Glutamatergic neuron (in vitro differentiated cells): ENCODE measurements at regions not wholly inside any gene's neighbourhood (a gene's known extent, or its start where the extent isn't known, plus 50 kb on each side); places are given as distances from the start of the nearest gene placed in this dataset.
"Not testable (repeated sequence)": the region's sequence is repeated elsewhere in the genome, so short reads cannot be mapped to it uniquely, and the experiment has no call there.

ENCODE experiments used
- DNase-seq: peaks from one replicate; pipeline ENCODE4 v3.0.0; 2022
- H3K27ac Mint-ChIP-seq: one replicate; pipeline ENCODE4 v1.8.0; 2020; ENCODE audit warnings: mild to moderate bottlenecking, mixed read lengths, inconsistent platforms; ENCODE audit not compliant: unreplicated experiment
- H3K27me3 Mint-ChIP-seq: one replicate; pipeline ENCODE4 v1.8.0; 2020; ENCODE audit warnings: mild to moderate bottlenecking, moderate library complexity, mixed read lengths, inconsistent platforms; ENCODE audit not compliant: unreplicated experiment
- H3K36me3 Mint-ChIP-seq: one replicate; pipeline ENCODE4 v1.8.0; 2020; ENCODE audit warnings: mild to moderate bottlenecking, mixed read lengths, inconsistent platforms; ENCODE audit not compliant: unreplicated experiment
- H3K4me1 Mint-ChIP-seq: one replicate; pipeline ENCODE4 v1.8.0; 2020; ENCODE audit warnings: mild to moderate bottlenecking, low read depth, mixed read lengths, inconsistent platforms; ENCODE audit not compliant: unreplicated experiment
- H3K4me3 Mint-ChIP-seq: one replicate; pipeline ENCODE4 v1.8.0; 2020; ENCODE audit warnings: mild to moderate bottlenecking, mixed read lengths, inconsistent platforms; ENCODE audit not compliant: unreplicated experiment
- H3K9me3 Mint-ChIP-seq: one replicate; pipeline ENCODE4 v1.8.0; 2020; ENCODE audit warnings: mild to moderate bottlenecking, moderate library complexity, mixed read lengths, inconsistent platforms; ENCODE audit not compliant: unreplicated experiment
- TF ChIP-seq, protein P1 (sequence below): fragments of 200-600 bp; sonication (generic); IDR thresholded peaks from one replicate; pipeline ENCODE4 v1.5.0; 2021; ENCODE audit not compliant: partially characterized antibody, unreplicated experiment

DNA sequence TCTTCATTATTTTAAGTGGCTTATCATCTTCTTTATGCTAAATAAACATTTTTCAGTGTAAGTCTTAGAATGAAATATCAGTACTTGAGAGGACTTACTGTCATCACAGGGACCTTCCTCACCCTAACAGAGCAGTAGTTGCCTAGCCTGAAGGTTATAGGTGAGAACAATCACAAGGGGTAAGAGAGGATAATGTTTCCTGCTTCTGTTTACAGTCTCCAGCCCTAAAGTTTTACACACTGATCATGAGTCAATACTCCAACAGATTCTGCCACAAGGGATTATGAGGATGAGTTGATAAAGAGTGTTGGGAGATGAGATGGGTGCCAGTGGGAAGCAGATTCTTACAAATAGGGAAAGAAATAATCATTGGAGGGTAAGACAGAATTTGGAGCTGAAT, 265.1 kb upstream of the DAB2 start:
- H3K36me3 Mint-ChIP-seq = no peaks in the 10 kb centered on the region

DNA sequence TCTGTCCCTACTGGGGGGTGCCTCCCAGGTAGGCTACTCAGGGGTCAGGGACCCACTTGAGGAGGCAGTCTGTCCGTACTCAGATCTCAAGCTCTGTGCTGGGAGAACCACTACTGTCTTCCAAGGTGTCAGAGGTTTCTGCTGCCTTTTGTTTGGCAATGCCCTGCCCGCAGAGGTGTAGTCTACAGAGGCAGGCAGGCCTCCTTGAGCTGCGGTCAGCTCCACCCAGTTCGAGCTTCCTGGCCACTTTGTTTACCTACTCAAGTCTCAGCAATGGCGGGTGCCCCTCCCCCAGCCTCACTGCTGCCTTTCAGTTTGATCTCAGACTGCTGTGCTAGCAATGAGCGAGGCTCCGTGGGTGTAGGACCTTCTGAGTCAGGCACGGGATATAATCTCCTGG, 263.1 kb upstream of the DAB2 start:
- H3K27ac Mint-ChIP-seq, H3K36me3 Mint-ChIP-seq, DNase-seq, H3K4me1 Mint-ChIP-seq, H3K4me3 Mint-ChIP-seq, H3K9me3 Mint-ChIP-seq, H3K27me3 Mint-ChIP-seq: not testable (repeated sequence)

More for the DNA sequence above, 265.1 kb upstream of the DAB2 start:
- no peaks in the 10 kb centered on the region for H3K9me3 Mint-ChIP-seq
- no peak overlapping the region for H3K27ac Mint-ChIP-seq
- no peak overlapping the region for H3K4me3 Mint-ChIP-seq
- peaks cover 3% of the 10 kb centered on the region for H3K27me3 Mint-ChIP-seq
- H3K4me1 Mint-ChIP-seq = no peaks in the 10 kb centered on the region
- DNase-seq = no peak
- TF ChIP-seq, protein P1, sequence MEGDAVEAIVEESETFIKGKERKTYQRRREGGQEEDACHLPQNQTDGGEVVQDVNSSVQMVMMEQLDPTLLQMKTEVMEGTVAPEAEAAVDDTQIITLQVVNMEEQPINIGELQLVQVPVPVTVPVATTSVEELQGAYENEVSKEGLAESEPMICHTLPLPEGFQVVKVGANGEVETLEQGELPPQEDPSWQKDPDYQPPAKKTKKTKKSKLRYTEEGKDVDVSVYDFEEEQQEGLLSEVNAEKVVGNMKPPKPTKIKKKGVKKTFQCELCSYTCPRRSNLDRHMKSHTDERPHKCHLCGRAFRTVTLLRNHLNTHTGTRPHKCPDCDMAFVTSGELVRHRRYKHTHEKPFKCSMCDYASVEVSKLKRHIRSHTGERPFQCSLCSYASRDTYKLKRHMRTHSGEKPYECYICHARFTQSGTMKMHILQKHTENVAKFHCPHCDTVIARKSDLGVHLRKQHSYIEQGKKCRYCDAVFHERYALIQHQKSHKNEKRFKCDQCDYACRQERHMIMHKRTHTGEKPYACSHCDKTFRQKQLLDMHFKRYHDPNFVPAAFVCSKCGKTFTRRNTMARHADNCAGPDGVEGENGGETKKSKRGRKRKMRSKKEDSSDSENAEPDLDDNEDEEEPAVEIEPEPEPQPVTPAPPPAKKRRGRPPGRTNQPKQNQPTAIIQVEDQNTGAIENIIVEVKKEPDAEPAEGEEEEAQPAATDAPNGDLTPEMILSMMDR = no peak

DNA sequence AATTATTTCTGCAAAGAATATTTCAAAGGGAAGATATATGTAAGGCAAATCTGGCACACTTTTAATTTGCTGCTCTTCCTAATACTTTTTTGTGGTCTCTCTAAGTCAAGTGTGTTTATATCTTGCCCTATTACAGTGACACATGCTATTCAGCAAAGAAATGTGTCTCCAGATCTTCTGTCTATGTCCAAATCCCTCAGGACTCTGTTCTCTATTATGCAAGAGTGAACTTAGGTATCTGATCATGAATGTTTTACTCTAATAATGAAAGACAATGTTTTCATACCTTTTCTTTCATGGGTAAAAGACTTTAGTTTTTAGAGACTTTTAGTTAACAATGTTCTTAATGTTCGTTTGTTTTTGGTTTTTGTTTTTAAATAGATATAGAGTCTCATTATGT, 255.4 kb upstream of the DAB2 start:
- Mint-ChIP-seq H3K27ac (no peak overlapping the region), H3K4me1 (no peaks in the 10 kb centered on the region), H3K27me3 (peaks cover 2% of the 10 kb centered on the region), H3K4me3 (no peak overlapping the region), H3K9me3 (no peaks in the 10 kb centered on the region), H3K36me3 (no peaks in the 10 kb centered on the region)
- DNase-seq = no peak
- TF ChIP-seq, protein P1 = no peak

DNA sequence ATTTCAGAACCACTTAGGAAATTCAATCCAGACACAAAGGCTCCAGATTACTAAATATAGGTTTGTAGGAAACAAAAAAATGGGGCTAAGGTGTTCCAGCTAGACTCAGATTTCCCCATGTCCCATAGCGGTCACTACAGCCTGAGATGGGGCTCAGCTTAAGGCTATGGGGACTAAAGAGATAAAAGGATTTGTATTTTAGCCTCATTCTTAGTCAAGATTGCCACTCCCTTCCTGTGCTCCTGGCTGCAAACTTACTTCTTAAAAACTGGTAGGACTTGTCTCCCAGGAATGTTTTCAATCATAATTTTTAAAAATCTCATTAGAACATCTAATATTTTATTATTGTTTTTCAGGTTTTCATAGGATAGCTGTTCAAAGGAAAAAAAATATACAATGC, 253.8 kb upstream of the DAB2 start:
- H3K27ac Mint-ChIP-seq = no peak overlapping the region

DNA sequence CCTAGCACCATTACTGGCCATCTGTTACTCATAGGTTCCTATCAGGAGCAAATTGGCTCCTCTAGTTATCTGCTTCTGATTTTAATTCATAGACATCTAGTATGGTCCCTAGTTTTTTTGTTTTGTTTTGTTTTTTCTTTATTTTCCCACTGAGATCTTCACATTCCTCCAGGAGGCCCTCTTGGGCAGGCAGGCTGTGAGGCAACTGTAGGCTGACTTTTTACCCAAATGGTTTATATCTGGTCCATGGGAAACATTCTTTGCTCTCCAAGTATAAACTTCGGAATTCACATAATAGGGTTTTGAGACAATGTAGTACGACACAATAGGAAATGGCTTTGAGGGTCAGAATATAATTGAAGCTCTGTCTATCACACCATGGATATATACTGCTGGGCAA, 250.9 kb upstream of the DAB2 start:
- Mint-ChIP-seq H3K36me3 (no peaks in the 10 kb centered on the region), H3K4me3 (no peak overlapping the region), H3K27ac (no peak overlapping the region), H3K9me3 (no peaks in the 10 kb centered on the region), H3K27me3 (no peaks in the 10 kb centered on the region), H3K4me1 (no peaks in the 10 kb centered on the region)
- TF ChIP-seq, protein P1 = no peak
- DNase-seq = no peak

More for the DNA sequence above, 253.8 kb upstream of the DAB2 start:
- TF ChIP-seq, protein P1 = no peak
- Mint-ChIP-seq H3K36me3 (no peaks in the 10 kb centered on the region), H3K9me3 (no peaks in the 10 kb centered on the region), H3K4me3 (no peak overlapping the region), H3K4me1 (no peaks in the 10 kb centered on the region), H3K27me3 (no peaks in the 10 kb centered on the region)
- no peak for DNase-seq
